ENCODE measurements at regions not wholly inside any gene's neighbourhood (a gene's known extent, or its start where the extent isn't known, plus 50 kb on each side); places are given as distances from the start of the nearest gene placed in this dataset.

DNA sequence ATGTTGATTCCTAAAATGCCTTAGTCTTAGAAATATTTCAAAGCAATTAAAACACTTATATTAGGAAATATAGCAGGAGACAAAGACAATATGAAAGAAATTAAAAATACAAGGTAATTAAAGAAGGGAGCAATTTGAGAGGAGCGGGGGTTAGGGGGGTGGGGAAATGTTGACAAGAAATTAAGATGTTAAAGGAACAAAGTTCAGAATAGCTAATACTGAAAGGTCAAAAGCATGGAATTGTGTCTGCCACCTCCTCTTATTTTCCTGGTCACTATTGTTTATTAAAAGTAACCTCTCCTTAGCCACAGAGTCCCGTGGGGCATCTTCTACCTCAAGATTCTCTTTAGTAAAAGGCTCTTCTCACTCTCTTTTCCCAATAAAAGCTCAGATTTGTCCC lies 244.1 kb downstream of the MREG start:
- Histone ChIP-seq H3K27me3 (ENCODE audit: insufficient read depth, low read depth, low read length) (no peaks in the 10 kb centered on the region), H3K4me3 (ENCODE audit: low read length) (no peak overlapping the region), H3K36me3 (ENCODE audit: insufficient read depth, low read length) (no peaks in the 10 kb centered on the region), H3K9ac (ENCODE audit: low read length) (no peak overlapping the region), H3K4me2 (ENCODE audit: low read length) (no peak overlapping the region), H2AFZ (ENCODE audit: low read depth, low read length) (no peak overlapping the region), H3K9me3 (ENCODE audit: low read length) (peaks cover 4% of the 10 kb centered on the region), H4K20me1 (ENCODE audit: insufficient read depth) (no peaks in the 10 kb centered on the region), H3F3A (ENCODE audit: insufficient read depth, low read length, poor library complexity, severe bottlenecking) (no peaks in the 10 kb centered on the region), H3K27ac (ENCODE audit: low read length) (no peak overlapping the region), H3K79me2 (replicated peaks; ENCODE audit: insufficient read depth, low read length) (no peaks in the 10 kb centered on the region), H3K9me2 (ENCODE audit: insufficient read depth, low read length) (no peaks in the 10 kb centered on the region)
- no peak for TF ChIP-seq SMC3 (conservative IDR thresholded peaks at IDR 0.05; ENCODE audit: poor library complexity)
- no peak for TF ChIP-seq MXI1 (conservative IDR thresholded peaks at IDR 0.05; ENCODE audit: poor library complexity, severe bottlenecking)
- TF ChIP-seq, protein P1, sequence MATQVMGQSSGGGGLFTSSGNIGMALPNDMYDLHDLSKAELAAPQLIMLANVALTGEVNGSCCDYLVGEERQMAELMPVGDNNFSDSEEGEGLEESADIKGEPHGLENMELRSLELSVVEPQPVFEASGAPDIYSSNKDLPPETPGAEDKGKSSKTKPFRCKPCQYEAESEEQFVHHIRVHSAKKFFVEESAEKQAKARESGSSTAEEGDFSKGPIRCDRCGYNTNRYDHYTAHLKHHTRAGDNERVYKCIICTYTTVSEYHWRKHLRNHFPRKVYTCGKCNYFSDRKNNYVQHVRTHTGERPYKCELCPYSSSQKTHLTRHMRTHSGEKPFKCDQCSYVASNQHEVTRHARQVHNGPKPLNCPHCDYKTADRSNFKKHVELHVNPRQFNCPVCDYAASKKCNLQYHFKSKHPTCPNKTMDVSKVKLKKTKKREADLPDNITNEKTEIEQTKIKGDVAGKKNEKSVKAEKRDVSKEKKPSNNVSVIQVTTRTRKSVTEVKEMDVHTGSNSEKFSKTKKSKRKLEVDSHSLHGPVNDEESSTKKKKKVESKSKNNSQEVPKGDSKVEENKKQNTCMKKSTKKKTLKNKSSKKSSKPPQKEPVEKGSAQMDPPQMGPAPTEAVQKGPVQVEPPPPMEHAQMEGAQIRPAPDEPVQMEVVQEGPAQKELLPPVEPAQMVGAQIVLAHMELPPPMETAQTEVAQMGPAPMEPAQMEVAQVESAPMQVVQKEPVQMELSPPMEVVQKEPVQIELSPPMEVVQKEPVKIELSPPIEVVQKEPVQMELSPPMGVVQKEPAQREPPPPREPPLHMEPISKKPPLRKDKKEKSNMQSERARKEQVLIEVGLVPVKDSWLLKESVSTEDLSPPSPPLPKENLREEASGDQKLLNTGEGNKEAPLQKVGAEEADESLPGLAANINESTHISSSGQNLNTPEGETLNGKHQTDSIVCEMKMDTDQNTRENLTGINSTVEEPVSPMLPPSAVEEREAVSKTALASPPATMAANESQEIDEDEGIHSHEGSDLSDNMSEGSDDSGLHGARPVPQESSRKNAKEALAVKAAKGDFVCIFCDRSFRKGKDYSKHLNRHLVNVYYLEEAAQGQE (IDR thresholded peaks at IDR 0.05; ENCODE audit: borderline replicate concordance) = no peak
- no peak for TF ChIP-seq POLR2AphosphoS5 (IDR thresholded peaks at IDR 0.05)
- TF ChIP-seq EZH2 (IDR thresholded peaks at IDR 0.05; ENCODE audit: borderline replicate concordance, insufficient read depth, low read length, poor library complexity, severe bottlenecking) = no peak
- TF ChIP-seq CTCF (IDR thresholded peaks at IDR 0.05; ENCODE audit: poor library complexity, severe bottlenecking) = no peak
- TF ChIP-seq RAD21 (conservative IDR thresholded peaks at IDR 0.05) = no peak
- no peak for TF ChIP-seq EP300 (conservative IDR thresholded peaks at IDR 0.05; ENCODE audit: poor library complexity, severe bottlenecking)
- TF ChIP-seq TAF1 (IDR thresholded peaks at IDR 0.05; ENCODE audit: low read depth) = no peak

- H3K9me3 ChIP-seq (ENCODE audit: low read length) = peaks cover 4% of the 10 kb centered on the region
- H3F3A ChIP-seq (ENCODE audit: insufficient read depth, low read length, poor library complexity, severe bottlenecking) = no peaks in the 10 kb centered on the region
- TF ChIP-seq CTCF (IDR thresholded peaks at IDR 0.05; ENCODE audit: poor library complexity, severe bottlenecking) = no peak
- no peak overlapping the region for H3K27ac ChIP-seq (ENCODE audit: low read length)
- H3K9me2 ChIP-seq (ENCODE audit: insufficient read depth, low read length) = no peaks in the 10 kb centered on the region
- no peak overlapping the region for H3K9ac ChIP-seq (ENCODE audit: low read length)
- H3K27me3 ChIP-seq (ENCODE audit: insufficient read depth, low read depth, low read length) = no peaks in the 10 kb centered on the region
- H2AFZ ChIP-seq (ENCODE audit: low read depth, low read length) = no peak overlapping the region
- no peak overlapping the region for H3K4me3 ChIP-seq (ENCODE audit: low read length)
- no peak overlapping the region for H3K4me2 ChIP-seq (ENCODE audit: low read length)
- no peaks in the 10 kb centered on the region for H3K79me2 ChIP-seq (replicated peaks; ENCODE audit: insufficient read depth, low read length)
- no peaks in the 10 kb centered on the region for H4K20me1 ChIP-seq (ENCODE audit: insufficient read depth)
- H3K36me3 ChIP-seq (ENCODE audit: insufficient read depth, low read length) = no peaks in the 10 kb centered on the region
These were observed 245.7 kb downstream of the MREG start for GRCh38 chr2:215767625-215768024.

All from neural cell (in vitro differentiated cells).